ENCODE measurements at regions not wholly inside any gene's neighbourhood (a gene's known extent, or its start where the extent isn't known, plus 50 kb on each side); places are given as distances from the start of the nearest gene placed in this dataset.

DNA sequence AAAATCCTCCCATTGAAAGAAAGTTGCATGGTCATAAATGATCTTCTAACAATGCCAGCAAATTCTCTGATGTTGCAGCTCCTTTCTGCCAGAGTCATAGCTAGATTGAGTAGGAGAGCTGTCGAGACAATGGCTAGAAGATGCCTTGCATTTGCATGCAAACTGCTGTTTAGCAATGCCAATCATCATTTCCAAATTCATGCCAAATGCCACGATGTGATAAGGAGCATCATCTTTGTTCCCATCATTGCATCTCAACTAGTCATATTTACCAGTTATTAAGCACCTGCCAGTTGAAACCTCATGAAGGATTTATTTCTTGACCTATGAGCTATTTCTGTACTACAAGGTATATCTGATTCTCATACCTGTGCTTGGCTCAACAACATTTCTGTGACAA is 246.4 kb upstream of the PIK3R1 start:
- Histone ChIP-seq H3K36me3 (no peaks in the 10 kb centered on the region), H3K4me3 (no peak overlapping the region), H3K27ac (no peak overlapping the region), H3K4me1 (peaks cover 0 to 35% (median 19%) of the 10 kb centered on the region in 9 donors), H3K27me3 (no peaks in the 10 kb centered on the region), H3K9me3 (no peaks in the 10 kb centered on the region)
- intact Hi-C loops (cut with DNase I) = no loop called here
- ATAC-seq = no peak
- 88% methylated on average over 2 of the region's 2 CpGs for WGBS, 2 donors
- no peak for DNase-seq
- TF ChIP-seq, protein P1, sequence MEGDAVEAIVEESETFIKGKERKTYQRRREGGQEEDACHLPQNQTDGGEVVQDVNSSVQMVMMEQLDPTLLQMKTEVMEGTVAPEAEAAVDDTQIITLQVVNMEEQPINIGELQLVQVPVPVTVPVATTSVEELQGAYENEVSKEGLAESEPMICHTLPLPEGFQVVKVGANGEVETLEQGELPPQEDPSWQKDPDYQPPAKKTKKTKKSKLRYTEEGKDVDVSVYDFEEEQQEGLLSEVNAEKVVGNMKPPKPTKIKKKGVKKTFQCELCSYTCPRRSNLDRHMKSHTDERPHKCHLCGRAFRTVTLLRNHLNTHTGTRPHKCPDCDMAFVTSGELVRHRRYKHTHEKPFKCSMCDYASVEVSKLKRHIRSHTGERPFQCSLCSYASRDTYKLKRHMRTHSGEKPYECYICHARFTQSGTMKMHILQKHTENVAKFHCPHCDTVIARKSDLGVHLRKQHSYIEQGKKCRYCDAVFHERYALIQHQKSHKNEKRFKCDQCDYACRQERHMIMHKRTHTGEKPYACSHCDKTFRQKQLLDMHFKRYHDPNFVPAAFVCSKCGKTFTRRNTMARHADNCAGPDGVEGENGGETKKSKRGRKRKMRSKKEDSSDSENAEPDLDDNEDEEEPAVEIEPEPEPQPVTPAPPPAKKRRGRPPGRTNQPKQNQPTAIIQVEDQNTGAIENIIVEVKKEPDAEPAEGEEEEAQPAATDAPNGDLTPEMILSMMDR (IDR thresholded peaks at IDR 0.05) = no peak

- Histone ChIP-seq H3K9me3 (no peaks in the 10 kb centered on the region), H3K4me3 (no peak overlapping the region), H3K27me3 (no peaks in the 10 kb centered on the region), H3K27ac (no peak overlapping the region), H3K36me3 (no peaks in the 10 kb centered on the region), H3K4me1 (peaks cover 0 to 25% (median 12%) of the 10 kb centered on the region in 9 donors)
- WGBS, 2 donors = 99 to 100% methylated on average over 1 of the region's 1 CpG
- intact Hi-C loops (cut with DNase I) = no loop called here
- TF ChIP-seq, protein P1 (IDR thresholded peaks at IDR 0.05) = no peak
- DNase-seq (no peak), ATAC-seq (no peak)
Measured at GRCh38 chr5:67966712-67967111, 248.8 kb upstream of the PIK3R1 start.

DNA sequence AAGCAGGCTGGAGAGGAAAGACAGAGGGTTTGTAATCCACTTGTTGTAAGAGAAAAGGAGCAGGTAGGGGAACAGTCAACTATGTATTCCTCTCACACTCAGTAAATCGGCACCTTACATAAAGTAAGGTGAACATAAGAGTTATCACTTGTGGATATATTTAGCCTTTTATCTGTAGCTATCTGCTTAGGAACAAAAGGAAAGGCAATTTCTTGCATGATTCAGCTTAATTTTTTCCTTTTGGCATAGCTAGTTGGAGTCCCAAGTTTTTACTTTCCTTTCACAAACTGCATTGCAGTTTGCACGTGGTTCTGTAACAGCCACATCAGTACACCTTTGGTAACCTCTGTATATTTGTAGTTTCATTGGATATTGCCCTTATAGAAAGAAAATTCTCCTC is 250.9 kb upstream of the PIK3R1 start:
- ATAC-seq (no peak), DNase-seq (no peak)
- Histone ChIP-seq H3K4me3 (no peak overlapping the region), H3K27me3 (no peaks in the 10 kb centered on the region), H3K27ac (no peak overlapping the region), H3K4me1 (peaks cover 0 to 21% (median 8%) of the 10 kb centered on the region in 9 donors), H3K36me3 (no peaks in the 10 kb centered on the region), H3K9me3 (no peaks in the 10 kb centered on the region)
- 55 to 73% methylated on average over 2 of the region's 2 CpGs for WGBS, 2 donors
- TF ChIP-seq, protein P1 (IDR thresholded peaks at IDR 0.05) = no peak
- intact Hi-C loops (cut with DNase I) = no loop called here

GRCh38 chr5:67963789-67964519 is 251.6 kb upstream of the PIK3R1 start:
- H3K27ac ChIP-seq = no peak overlapping the region
- no peaks in the 10 kb centered on the region for H3K36me3 ChIP-seq
- intact Hi-C loops (cut with DNase I) = no loop called here
- no peaks in the 10 kb centered on the region for H3K27me3 ChIP-seq
- DNase-seq = no peak
- H3K9me3 ChIP-seq = no peaks in the 10 kb centered on the region
- no peak overlapping the region for H3K4me3 ChIP-seq
- no peak for ATAC-seq
- WGBS, 2 donors = 96% methylated on average over 4 of the region's 4 CpGs
- H3K4me1 ChIP-seq = peaks cover 0 to 21% (median 8%) of the 10 kb centered on the region in 9 donors
- TF ChIP-seq, protein P1 (IDR thresholded peaks at IDR 0.05) = no peak

Data from heart right ventricle (tissue), 16 donors.